ENCODE measurements at regions not wholly inside any gene's neighbourhood (a gene's known extent, or its start where the extent isn't known, plus 50 kb on each side); places are given as distances from the start of the nearest gene placed in this dataset.

DNA sequence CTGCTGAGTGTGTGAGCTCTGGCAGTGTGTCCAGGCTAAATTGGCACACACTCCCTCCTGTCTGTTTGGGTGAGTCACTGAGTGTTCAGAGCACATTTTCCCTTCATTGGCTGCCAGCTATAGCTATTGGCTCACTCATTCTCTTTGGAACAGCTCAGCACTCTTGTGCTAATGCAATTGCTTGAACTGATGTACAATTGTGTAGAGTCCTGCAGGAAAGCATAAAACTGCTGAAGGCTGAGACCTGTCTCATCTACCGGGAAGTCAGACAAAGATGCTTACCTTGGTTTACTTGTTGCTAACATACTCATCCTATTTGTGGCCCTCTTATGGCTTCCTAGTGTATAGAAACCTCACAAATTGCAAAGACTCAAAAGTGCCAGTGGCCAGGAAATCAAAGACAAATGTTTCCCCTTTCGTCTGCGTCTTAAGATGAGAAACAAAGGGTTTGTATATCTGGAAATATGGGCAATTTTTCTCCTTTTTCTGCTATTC is 351.0 kb downstream of the BCKDHB start:
- DNase-seq (ENCODE audit: low spot score): peak; percentile 81

DNA sequence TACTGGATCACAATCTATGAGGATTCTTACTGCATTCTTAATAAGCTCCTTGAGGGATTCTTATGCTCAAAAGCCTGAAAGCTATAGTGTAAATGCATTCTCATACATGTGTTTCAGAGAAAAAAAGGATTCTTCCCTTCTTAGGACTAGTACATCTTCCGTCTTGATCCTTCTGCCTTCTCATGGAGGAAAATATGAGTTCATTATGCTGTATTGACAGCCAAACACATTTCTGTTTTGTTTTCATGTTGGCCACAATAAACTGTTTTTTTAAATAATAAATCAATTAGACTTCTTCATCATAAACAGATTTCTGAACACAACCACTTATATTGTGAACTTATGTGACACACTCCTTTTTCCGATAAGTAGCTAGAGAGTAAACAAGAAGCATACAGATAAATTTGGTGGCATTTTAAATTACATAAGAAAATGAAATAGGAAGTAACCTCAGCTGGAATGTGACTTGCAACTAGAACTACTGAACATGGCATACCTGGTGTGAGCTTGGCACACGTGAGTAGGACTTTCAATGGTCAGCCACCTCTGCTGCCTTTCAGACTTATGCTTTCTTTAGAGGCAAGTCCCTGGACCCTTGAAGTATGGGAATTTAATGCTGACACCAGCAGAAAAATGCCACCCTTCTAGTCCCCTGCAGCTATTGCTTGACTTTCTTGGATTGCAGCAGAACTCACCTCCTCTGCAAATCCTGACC is 350.4 kb downstream of the BCKDHB start:
- DNase-seq (ENCODE audit: low spot score): no peak

DNA sequence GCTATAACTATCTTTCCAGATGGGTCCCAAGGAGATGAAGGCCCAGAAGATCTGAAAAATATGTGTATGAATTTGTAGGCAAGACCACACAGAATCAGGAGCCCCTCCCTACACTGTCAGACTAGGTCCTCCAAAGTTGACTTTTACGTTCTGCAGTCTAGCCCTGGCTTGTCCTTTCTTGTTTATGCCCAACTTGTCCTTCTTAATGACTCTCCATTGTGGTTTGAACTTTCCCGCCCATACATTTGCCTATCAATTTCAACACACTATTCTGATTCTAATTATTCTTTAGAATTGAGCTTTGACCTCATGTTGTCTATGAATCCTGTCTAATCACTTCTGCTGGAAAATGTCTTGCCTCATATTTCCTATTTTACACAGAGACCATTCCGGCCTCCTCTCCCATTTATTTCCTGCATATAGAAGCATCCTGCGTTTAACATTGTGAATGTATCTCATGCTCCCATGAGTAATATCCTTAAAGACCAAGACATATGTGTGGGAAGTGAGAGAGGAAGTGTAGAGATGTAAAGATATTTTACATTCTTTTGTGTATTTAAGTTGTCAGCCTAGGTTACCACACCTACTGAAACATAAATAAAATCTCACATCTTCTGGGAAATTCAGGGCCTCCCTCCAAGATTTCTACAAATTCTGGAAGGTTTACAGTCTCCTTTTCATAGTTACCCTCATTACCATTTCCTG is 348.3 kb downstream of the BCKDHB start:
- DNase-seq (ENCODE audit: low spot score): no peak

DNA sequence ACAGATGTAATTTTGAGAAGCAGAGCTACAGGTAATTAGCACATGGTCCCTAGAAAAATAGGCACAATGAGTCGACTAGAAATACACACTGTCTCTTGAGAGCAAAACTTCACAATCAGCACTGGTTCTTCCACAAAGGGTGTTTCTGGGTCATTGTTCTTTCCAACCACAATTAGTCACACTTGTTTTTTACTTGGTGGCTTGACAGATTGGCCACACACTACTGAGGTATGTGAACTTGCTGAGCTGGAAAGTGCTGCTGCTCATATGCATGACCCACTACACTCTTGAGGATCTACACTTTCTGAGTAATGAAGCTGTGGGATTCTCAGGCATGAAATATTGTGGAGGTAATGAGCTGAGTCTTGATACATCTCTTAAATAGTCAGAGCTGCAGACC is 347.7 kb downstream of the BCKDHB start:
- DNase-seq (ENCODE audit: low spot score): peak; percentile 63

DNA sequence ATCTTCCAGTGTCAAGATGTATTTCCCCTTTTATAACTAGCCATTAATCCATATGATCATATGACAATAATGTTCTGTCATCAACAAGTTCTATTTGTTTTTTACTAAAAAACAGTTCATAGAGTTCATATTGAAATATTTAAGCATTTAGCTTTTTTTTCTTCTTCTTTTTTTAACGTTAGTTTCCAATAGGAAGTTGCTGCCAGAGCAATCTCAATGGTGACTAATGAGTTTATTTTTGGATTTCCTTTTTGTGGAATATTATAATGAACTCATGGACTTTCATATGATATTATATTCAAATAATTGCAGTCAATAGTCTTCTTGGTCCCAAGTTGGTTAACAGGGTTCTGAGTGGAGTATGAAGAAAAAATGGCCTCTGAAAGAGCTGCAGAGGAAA is 343.3 kb downstream of the BCKDHB start:
- DNase-seq (ENCODE audit: low spot score): no peak

DNA sequence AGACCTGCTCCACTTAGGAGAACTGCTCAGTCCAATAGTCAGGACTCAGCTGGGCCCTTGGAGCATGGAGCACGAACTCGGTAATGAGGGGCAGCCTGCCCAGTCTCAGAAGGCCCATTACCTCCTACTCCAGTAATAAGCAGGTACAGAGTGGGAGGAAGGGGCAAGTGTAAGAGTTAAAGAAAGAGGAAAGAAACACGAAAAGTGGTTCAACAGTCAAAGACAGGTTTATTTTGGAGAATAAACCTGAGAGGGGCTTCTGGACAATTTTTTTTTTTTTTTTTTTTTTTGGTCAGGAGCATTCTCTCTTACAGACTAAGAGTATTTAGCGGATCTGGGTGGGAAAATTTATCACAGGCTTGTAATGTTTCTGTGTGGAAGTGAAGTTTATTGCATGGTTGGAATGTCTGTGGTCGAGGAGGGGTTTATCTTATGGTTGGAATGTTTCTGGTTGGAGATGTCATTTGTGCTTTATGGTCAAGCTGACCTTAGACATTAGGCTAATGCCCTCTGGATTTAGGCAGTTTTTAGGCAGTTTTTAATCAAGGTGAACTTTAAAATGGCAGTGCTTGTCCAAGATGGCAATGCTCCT is 340.1 kb downstream of the BCKDHB start:
- DNase-seq (ENCODE audit: low spot score): no peak

DNA sequence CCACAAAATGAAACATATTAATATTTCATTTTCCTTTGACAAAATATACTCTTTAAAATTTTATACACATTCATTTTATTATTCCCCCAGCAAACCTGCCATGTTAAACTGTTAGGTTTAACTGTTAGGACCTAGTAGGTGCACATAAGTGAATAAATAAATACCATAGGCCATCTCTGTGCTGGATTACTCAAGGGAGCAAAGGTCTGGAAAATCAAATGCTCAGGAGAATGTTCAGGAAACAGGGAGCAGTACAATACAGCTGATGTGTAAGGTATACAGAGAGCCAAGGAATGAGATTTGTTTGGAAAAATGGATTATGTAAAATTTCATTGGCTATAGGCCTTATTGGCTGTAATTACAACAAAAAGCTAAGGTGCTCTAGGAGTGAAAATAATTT is 339.3 kb downstream of the BCKDHB start:
- no peak for DNase-seq (ENCODE audit: low spot score)

DNA sequence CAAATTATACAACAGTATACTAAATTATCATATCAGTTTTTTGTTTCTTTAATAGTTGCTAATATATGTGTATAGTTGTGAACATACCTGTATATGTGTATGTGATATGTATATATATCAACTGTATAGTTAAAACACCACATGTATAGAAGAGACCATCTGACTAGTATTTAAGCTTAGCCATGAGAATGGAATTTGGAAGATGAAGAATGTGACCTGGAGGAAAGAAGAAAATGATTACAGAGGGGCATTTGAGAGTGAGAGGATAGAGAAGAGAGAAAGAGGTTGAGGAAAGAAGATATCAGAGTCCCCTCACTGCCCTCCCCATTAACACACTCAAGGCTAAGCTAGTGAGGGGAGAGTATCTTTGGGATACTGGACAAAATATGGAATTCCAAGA is 335.9 kb downstream of the BCKDHB start:
- no peak for DNase-seq (ENCODE audit: low spot score)

DNA sequence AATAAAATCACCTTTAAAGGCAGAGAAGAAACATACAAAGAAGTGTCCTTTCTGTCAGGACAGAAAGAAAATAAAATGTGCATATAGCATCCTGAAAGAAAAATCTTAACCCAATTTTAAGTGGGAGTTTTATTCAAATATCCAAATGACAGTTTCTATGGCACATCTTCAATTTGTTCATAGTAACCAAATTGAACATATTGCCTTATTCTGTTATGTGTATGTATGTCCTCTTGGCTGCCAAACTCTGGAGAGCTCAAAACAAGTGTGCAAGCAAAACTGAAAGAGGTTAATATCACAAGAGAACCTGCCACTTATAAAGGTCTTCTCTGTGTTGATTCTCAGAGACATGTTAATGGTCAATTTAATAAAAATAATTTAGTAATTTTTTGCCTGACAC is 334.7 kb downstream of the BCKDHB start:
- no peak for DNase-seq (ENCODE audit: low spot score)

DNA sequence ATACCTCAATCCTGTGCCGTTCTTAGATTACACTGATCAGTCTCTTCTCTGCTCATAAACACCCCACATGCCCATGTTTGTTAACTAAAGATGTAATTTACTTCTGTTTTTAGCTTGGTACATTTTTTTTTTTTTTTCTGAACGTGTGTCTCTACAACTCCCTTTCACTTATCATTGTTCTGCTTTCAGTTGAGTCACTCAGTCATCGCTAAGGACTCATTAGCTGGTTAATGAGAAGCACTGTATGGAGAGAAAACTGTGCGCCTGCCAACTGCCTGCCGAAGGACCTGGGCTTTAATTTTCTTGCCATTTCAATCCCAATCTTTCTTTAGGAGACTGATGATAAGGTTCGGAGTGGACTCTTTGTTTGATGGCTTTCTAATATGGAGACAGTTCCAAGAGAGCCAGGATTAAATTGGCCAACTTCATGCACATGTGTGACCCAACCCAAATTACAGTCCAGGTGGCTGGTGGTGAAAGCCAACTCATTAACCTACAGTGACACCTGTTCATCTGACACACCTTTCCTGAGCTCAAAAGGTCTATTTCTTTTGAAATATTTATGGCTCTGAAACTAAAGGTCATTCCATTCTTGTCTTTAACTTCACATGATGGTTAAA is 334.1 kb downstream of the BCKDHB start:
- DNase-seq (ENCODE audit: low spot score): no peak

DNA sequence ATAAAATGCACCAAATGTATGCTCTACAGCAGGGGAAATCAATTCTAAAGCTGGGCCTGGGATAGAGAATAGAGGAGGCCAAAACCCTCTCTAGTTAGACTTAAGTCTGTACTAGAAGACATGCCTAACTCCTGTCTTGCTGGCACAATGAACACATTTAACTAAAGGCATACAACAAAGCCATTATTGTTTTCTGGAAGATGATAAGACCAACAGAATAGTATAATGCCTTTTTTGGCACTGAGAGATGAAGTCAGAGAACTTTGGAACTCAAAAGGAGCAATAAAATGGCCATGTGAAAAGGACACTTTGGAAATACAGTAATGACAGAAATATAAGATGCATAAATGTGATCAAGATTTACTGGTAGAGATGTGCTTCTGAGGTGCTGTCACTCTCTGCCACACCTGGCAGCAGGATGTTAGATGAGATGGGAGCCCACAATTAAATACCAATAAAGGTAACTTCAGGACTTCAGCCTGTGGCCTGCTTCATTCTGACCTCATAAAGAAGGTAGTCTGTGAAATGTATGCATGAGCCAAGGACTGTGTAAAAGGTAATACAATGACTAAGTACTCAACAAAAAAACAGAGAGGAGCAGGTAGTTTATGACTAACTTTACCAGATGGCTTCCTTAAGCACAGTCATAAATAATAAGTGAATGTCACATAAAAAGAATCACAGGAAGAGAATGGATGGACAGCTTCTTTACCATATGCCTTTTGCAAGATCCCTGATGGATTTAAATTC is 333.4 kb downstream of the BCKDHB start:
- no peak for DNase-seq (ENCODE audit: low spot score)

DNA sequence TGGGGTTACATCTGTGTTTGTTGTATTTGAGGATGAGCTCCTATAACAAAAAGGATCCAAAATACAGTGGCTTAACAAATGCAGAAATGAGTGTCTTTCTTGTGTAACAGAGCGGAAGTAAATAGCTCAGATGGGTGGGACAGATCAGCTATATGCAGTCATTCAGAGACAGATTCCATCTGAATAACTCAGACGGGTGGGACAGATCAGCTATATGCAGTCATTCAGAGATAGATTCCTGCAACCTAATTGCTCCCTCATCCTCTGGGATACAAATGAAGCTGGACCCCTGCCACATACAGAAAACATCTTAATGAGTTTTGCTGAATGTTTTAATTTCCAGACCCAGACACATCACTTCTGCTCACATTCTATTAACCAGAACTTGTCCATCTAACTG is 332.3 kb downstream of the BCKDHB start:
- DNase-seq (ENCODE audit: low spot score): peak; percentile 35

DNA sequence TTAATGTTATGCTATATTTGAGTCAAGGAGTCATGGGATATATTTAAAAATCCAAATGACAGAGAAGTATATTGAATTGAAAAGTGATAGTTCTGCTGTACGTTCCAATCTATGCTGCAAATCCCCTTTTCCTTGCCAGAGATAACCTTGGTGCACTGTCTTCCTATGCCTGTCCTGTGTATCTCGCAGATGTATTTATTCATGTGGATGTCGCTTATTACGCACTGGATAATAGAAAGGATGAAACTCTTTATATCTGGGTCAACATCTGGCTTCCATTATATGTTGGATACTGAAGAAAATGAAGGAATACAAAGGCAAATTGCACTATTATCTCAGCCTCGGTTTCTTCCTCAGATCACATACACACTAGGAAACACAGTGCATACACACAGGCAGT is 331.3 kb downstream of the BCKDHB start:
- no peak for DNase-seq (ENCODE audit: low spot score)

DNA sequence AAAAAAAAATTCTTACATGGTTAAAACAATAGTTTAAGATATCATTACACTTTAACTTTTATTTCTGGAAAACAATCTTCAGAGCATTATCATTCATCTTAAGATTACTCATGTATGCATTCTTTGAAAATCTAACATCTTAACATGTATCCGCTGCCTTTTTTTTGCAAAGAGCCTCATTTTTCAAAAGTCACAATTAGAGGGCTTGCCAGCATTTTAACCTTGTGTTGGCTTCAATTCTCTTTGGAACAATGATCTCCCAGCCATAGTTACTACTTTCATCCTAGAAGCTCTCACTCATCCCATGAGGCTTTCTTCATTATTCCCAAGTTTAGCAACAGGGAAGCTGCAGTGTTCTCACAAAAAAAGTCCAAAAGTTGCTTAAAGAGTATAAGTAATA is 330.8 kb downstream of the BCKDHB start:
- DNase-seq (ENCODE audit: low spot score): no peak

DNA sequence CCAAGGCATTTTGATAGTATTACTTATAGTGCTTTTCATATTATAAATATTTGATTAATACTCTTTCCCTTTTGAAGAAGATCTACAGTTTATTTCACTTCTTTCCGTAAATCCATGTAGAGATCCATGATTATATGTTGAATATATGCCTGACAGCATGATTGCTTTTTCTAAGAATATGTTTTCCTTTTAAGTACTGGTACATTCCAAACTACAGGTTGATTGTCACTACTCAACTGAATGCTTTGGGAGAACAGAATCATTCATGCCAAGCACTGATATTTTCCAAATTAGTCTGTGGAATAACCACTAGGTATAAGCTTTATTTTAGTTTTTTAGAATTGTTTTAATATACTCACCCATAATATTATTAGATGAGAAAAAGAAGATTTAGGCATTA is 330.2 kb downstream of the BCKDHB start:
- no peak for DNase-seq (ENCODE audit: low spot score)

DNA sequence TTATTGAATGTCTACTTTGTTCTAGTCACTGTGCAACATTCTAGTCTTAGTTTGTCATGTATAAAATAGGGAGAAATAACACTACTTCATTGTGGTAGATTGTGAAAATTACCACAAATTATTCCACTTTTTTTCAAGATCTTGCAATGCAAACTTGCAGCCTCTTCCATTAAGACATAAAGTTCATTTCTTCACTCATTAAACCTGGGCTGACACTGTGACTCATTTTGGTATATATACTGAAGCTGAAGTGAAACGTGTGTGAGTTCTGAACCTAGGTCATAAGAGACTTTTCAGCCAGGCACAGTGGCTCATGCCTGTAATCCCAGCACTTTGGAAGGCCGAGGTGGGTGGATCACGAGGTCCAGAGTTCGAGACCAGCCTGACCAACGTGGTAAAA is 329.0 kb downstream of the BCKDHB start:
- no peak for DNase-seq (ENCODE audit: low spot score)

DNA sequence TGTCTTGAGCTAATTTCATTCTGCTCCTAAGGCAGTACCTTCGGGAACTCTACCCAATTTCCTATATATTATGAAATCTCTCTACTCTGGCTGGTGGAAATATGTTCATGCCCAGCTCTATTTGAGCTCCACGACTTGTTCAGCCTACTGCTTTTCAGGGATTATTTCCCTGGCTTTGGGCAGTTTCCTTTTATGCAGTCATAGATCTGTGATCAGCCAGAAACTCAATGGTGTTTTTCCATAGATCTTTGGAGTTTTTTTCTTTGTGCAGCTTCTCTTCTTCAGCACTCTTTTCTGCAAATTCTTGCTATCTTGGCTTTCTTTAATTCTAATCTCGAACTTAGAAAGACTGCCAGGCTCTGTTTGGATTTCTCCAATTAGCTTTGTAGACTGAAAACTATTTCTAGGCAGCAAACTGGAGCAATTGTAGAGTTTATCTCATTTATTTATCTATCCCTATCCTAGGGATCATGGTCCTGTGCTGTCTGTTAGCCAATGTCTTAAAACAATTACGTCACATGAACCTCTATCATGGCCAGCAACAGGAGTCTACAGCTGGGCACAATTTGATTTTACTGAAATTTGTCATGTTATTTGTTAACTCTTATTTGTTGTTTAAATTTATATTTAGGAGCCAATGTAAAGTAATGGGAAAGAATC is 328.4 kb downstream of the BCKDHB start:
- DNase-seq (ENCODE audit: low spot score): no peak

DNA sequence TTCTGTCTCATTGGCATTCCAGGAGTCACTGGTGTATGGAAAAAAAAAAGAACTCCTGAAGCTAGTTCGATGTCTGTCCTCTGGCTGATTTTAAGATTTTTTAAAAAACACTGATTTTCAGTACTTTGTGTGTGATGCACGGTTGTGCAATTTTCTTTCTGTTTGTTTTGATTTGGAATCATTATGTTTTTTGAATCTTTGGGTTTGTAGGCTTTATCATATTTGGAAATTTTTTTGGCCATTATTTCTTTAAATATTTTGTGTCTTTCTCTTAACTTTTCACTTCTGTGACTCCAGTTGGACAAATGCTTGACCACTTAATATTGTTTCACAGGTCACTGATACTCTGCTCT is 327.2 kb downstream of the BCKDHB start:
- no peak for DNase-seq (ENCODE audit: low spot score)

DNA sequence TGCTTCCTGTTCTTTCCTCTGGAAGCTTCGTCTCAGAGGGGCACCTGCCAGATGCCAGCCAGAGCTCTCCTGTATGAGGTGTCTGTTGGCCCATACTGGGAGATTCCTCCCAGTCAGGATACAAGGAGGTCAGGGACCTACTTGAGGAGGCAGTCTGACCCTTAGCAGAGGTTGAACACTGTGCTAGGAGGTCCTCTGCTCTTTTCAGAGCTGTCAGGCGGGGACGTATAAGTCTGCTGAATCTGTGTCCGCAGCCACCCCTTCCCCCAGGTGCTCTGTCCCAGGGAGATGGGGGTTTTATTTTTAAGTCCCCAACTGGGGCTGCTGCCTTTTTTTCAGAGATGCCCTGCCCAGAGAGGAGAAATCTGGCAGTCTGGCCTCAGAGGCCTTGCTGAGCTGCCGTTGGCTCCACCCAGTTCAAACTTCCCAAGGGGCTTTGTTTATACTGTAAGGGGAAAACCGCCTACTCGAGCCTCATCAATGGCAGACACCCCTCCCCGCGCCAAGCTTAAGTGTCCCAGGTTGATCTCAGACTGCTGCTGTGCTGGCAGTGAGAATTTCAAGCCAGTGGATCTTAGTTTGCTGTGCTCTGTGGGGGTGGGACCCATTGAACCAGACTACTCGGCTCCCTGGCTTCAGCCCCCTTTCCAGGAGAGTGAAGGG is 326.7 kb downstream of the BCKDHB start:
- DNase-seq (ENCODE audit: low spot score): no peak

DNA sequence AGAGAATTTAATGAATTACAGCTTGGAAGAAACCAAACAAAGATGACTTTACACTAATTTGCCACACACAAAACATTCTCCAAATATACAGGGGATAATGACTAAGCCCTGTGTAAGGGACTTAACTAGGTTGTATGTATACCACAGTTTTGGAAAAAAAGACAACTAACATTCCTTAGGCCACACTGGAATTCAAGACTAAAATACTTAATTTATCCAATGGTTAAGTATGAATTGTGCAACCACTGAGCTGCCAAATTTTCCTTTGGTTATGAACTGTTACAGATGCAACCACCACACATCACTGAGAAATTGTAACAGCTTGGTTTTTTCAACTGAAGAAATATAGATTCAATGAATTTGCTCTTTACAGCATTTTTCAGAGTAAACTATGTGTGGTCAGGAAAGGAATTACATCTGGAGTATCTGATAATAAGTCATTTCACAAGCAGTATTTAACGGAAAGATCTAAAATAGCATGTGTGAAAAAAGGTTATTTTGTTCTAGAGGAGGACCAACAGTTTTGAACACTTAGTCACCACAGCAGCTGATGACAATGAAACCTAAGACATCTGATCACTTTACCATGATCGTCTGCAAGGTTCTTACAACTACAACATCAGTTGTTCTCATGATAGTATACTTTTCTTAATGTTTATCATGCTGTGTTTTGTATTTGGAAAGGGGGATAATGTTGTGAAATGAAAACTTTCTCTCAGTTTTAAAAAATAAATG is 318.8 kb downstream of the BCKDHB start:
- peak; percentile 4 for DNase-seq (ENCODE audit: low spot score)

DNA sequence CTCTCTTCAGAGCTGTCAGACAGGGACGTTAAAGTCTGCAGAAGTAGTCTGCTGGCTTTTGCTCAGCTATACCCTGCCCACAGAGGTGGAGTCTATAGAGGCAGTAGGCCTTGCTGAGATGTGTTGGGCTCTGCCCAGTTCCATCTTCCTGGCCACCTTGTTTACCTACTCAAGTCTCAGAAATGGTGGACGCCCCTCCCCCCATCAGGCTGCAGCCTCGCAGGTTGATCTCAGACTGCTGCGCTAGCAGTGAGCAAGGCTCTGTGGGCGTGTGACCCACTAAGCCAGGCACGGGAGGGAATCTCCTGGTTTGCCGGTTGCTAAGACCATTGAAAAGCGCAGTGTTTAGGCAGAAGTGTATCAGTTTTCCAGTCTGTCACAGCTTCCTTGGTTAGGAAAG is 305.0 kb downstream of the BCKDHB start:
- DNase-seq (ENCODE audit: low spot score): no peak
